H1 (cell line): ENCODE measurements at regions not wholly inside any gene's neighbourhood (a gene's known extent, or its start where the extent isn't known, plus 50 kb on each side); places are given as distances from the start of the nearest gene placed in this dataset.

Experiments used
- CHD2 ChIP-seq: IDR thresholded peaks from 2 replicates; pipeline ENCODE4 v1.6.1; 2012; ENCODE audit warnings: low read length, improper control_type of control experiment
- EP300 ChIP-seq, 2 experiments: IDR thresholded peaks; 1 replicate in 1 of 2; 2 replicates in 1 of 2; pipeline ENCODE4 v1.6.1; 2011 to 2012; ENCODE audit warnings: low read depth in 2 of 2, low read length in 2 of 2, mild to moderate bottlenecking in 2 of 2, borderline replicate concordance in 1 of 2, inconsistent platforms in 1 of 2, moderate library complexity in 1 of 2
- EZH2 ChIP-seq: fragments of 200-600 bp; sonication (generic); IDR thresholded peaks from 2 replicates; pipeline ENCODE4 v1.7.1; 2012; ENCODE audit warnings: low read depth, mild to moderate bottlenecking, moderate library complexity, low read length, inconsistent platforms; ENCODE audit not compliant: severe bottlenecking
- KDM1A ChIP-seq: fragments of 200-600, 300-600 bp; sonication (generic); IDR thresholded peaks from 2 replicates; pipeline ENCODE4 v1.7.1; 2016; ENCODE audit warnings: mild to moderate bottlenecking, low read length, borderline replicate concordance
- POLR2A ChIP-seq, 2 experiments: IDR thresholded peaks; 1 replicate in 1 of 2; 2 replicates in 1 of 2; pipeline ENCODE4 v1.6.1; 2011; ENCODE audit warnings: low read depth in 2 of 2, low read length in 2 of 2, mild to moderate bottlenecking in 2 of 2; ENCODE audit errors: control extremely low read depth in 1 of 2
- RNF2 ChIP-seq: fragments of 200-900, 300-1000 bp; sonication (generic); IDR thresholded peaks from 2 replicates; pipeline ENCODE4 v1.7.1; 2016; ENCODE audit warnings: borderline replicate concordance, low read depth, mild to moderate bottlenecking, antibody characterized with exemption, low read length; ENCODE audit not compliant: poor library complexity, severe bottlenecking; ENCODE audit errors: missing control alignments
- SP2 ChIP-seq: IDR thresholded peaks from 2 replicates; pipeline ENCODE4 v1.6.1; 2012; ENCODE audit warnings: mild to moderate bottlenecking, low read length, inconsistent platforms
- YY1 ChIP-seq: IDR thresholded peaks from 2 replicates; pipeline ENCODE4 v1.6.1; 2011; ENCODE audit warnings: low read depth, mild to moderate bottlenecking, low read length
- ZNF274 ChIP-seq: IDR thresholded peaks from 2 replicates; pipeline ENCODE4 v1.7.0; 2012; ENCODE audit warnings: low read length, borderline replicate concordance; ENCODE audit errors: extremely low read depth
- TF ChIP-seq, protein P1 (sequence below), 3 experiments: IDR thresholded peaks; 1 replicate in 2 of 3; 2 replicates in 1 of 3; pipeline versions ENCODE4 v1.5.1 to v1.6.1; 2011; ENCODE audit warnings: low read length in 3 of 3, mild to moderate bottlenecking in 3 of 3, inconsistent platforms in 2 of 3, low read depth in 1 of 3, moderate library complexity in 1 of 3; ENCODE audit not compliant: insufficient read depth in 1 of 3; ENCODE audit errors: control extremely low read depth in 1 of 3
- TF ChIP-seq, protein P2 (sequence below): IDR thresholded peaks from 2 replicates; pipeline ENCODE4 v1.6.1; 2012; ENCODE audit warnings: low read length, inconsistent platforms
- TF ChIP-seq, protein P3 (sequence below): IDR thresholded peaks from 2 replicates; pipeline ENCODE4 v1.6.1; 2011; ENCODE audit warnings: low read length, improper control_type of control experiment

DNA sequence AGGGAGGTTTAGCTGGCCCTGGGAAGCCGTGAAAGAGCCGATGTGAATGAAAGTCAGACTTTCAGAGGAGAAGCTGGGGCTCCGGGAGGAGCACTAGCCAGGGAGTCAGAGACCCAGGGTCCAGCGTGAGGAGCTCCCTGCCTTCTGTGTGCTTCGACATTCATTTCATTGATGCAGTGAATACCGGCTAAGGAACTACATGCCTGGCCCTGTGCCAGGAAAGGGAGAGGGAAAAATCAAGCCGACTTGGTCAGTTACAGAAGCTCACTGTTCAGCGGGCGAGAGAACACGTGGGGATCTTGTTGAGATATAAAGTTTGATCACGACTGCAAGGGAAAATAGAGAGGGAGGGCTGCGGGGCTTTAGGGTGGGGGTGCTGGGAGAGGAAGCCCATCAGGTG, 76.7 kb upstream of the RUNX3 start:
- TF ChIP-seq, protein P1, sequence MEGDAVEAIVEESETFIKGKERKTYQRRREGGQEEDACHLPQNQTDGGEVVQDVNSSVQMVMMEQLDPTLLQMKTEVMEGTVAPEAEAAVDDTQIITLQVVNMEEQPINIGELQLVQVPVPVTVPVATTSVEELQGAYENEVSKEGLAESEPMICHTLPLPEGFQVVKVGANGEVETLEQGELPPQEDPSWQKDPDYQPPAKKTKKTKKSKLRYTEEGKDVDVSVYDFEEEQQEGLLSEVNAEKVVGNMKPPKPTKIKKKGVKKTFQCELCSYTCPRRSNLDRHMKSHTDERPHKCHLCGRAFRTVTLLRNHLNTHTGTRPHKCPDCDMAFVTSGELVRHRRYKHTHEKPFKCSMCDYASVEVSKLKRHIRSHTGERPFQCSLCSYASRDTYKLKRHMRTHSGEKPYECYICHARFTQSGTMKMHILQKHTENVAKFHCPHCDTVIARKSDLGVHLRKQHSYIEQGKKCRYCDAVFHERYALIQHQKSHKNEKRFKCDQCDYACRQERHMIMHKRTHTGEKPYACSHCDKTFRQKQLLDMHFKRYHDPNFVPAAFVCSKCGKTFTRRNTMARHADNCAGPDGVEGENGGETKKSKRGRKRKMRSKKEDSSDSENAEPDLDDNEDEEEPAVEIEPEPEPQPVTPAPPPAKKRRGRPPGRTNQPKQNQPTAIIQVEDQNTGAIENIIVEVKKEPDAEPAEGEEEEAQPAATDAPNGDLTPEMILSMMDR (IDR thresholded peaks at IDR 0.05; ENCODE audit: control extremely low read depth in 1 of 3, insufficient read depth in 1 of 3, low read depth in 1 of 3, low read length in 3 of 3) = no peak
- TF ChIP-seq POLR2A (IDR thresholded peaks at IDR 0.05; ENCODE audit: control extremely low read depth in 1 of 2, low read depth in 2 of 2, low read length in 2 of 2) (no peak), EP300 (IDR thresholded peaks at IDR 0.05; ENCODE audit: borderline replicate concordance in 1 of 2, low read depth in 2 of 2, low read length in 2 of 2) (no peak), RNF2 (no peak), YY1 (no peak), SP2 (no peak), KDM1A (no peak), ZNF274 (no peak), CHD2 (no peak), EZH2 (no peak)
- TF ChIP-seq, protein P2, sequence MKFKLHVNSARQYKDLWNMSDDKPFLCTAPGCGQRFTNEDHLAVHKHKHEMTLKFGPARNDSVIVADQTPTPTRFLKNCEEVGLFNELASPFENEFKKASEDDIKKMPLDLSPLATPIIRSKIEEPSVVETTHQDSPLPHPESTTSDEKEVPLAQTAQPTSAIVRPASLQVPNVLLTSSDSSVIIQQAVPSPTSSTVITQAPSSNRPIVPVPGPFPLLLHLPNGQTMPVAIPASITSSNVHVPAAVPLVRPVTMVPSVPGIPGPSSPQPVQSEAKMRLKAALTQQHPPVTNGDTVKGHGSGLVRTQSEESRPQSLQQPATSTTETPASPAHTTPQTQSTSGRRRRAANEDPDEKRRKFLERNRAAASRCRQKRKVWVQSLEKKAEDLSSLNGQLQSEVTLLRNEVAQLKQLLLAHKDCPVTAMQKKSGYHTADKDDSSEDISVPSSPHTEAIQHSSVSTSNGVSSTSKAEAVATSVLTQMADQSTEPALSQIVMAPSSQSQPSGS = no peak
- TF ChIP-seq, protein P3, sequence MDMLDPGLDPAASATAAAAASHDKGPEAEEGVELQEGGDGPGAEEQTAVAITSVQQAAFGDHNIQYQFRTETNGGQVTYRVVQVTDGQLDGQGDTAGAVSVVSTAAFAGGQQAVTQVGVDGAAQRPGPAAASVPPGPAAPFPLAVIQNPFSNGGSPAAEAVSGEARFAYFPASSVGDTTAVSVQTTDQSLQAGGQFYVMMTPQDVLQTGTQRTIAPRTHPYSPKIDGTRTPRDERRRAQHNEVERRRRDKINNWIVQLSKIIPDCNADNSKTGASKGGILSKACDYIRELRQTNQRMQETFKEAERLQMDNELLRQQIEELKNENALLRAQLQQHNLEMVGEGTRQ = no peak
